Activated CD4-positive, alpha-beta T cell treated with anti-CD3 and anti-CD28 coated beads, Interleukin-2, amount 50 U/mL, for 16 hours (primary cell): ENCODE measurements at regions not wholly inside any gene's neighbourhood (a gene's known extent, or its start where the extent isn't known, plus 50 kb on each side); places are given as distances from the start of the nearest gene placed in this dataset.
"Not testable (repeated sequence)": the region's sequence is repeated elsewhere in the genome, so short reads cannot be mapped to it uniquely, and the experiment has no call there.

Experiments
- DNase-seq: peaks from one replicate; pipeline ENCODE4 v3.0.0-alpha.2; 2020

DNA sequence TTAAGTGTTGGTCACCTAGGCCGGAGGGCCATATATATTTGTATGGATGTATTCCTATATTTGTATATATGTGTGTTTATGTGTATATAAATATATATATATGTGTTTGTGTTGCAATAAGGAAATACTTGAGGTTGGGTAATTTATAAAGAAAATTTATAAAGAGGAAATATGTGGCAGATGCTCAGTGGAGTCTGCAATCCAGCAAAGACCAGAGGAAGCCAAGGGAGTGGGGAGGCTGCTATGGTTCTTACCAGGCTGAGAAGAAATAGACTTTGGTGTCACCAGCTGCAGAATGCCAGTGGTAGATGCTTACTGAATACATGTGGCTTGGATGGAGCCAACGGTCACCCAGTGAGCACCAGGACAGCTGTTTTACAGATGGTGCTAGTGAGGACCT lies 97.4 kb upstream of the ELOVL5 start:
- DNase-seq, result no peak

DNA sequence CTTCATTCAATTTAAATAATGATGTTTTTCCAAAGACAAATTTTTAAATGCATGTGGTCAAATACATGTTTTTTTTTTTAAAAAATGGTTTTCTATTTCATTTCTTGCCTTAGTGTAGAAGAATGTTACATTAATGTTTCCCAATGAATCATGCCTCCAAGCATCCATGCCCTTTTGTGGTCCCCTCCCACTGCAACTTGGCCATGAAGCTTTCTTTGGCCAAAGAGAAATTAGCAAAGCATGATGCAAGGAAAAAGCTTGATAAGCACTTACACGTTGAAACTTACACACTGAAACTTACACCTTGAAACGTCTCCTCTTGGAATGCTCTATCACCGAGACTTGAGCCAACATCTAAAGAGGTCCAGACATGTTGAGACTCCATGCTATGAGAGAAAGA lies 93.0 kb upstream of the ELOVL5 start:
- DNase-seq, result no peak

DNA sequence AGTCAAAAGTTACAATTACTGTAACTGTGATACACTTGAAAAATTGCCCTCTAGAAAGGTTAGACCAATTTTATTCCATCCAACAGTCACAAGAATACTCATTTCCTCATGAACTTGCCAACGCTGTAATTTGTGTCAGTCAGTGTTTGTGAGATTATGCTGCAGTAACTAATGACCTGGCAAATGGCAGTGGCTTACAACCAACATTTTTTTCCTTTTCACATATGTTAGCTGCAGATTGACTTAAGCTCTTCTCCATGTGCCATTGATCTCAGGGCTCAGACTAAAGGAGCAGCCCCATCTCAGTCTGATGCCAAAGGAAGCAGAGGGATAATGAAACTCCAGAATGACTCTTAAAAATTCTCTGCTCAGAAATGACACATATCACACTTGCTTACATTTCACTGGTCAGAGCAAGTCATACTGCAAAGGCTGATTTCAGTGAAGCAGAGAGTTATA lies 92.3 kb upstream of the ELOVL5 start:
- DNase-seq, result peak; percentile 88

DNA sequence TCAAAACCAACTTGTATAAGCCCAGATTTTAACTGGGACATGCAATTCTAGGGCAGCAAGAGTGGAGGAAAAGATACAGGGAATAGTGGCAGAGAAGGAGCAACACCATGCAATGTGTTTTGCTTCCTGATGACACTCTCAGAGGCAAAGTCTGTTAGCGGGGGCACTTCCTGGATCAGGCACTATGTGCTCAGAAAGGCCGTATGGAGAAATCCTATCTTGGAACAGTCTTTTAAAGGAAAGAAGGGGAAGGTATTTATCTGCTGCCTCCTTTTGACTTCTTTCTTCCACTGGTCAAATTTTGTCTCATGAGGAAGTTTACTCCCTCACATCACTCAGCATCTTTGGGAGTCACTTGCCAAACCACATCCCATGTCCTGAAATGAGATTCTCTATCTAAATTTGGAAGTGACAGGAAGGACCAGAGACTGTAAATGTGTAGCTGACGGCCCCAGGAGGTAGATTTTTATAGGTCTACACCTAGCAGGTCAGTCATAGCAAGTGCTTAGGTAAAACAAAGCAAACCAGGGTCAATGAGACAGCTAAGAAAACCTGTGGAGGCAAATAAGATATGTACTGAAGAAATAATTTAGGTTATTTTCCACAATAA lies 91.7 kb upstream of the ELOVL5 start:
- peak; percentile 55 for DNase-seq

DNA sequence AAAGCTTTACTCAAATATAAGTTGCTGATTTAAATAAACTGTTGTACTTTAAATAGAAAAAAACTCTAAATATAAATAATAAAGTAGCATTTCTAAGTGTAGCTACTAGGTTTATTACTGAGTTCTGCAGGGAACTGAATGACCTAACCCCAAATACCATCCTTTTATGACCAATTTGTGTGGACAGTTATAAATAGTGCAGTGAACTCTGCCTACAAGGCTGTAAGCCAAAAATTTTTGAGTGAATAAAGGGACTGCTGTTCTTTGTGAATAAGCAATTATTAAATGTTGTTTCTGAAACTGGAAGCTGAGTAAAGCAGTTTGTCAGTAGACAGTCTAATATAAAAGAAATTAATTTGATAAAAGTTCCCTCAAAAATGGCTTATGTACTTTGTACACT lies 90.8 kb upstream of the ELOVL5 start:
- DNase-seq, result no peak

DNA sequence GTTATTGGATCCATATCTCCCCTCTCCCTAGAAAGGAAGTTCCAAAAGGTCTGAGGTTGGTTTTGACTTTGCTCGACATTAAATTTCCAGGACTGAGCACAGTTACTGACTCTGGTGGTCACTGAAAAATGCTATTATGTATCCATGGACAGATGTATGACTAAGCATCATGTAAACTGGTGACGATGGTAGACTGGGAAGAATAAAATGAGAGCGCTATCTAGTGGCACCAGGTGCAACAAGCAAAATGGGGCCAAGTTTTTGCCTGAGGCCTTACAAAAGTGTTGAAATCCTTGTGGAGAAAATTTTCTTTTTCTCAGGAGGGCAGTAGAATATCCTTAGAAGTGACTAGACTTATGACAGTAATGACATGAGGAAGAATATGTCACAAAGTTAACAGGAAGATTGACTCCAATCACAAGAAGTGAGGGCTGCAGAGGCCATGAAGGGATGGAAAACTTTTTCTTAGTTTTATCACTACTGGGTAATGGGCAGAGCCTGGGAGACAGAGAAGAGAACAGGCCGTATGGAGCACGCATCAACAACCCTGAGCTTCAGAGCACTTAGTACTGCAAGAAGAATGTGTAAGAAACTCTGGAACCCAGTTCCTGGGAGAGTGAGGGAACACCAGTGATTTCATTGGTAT lies 88.9 kb upstream of the ELOVL5 start:
- DNase-seq, result peak; percentile 70

DNA sequence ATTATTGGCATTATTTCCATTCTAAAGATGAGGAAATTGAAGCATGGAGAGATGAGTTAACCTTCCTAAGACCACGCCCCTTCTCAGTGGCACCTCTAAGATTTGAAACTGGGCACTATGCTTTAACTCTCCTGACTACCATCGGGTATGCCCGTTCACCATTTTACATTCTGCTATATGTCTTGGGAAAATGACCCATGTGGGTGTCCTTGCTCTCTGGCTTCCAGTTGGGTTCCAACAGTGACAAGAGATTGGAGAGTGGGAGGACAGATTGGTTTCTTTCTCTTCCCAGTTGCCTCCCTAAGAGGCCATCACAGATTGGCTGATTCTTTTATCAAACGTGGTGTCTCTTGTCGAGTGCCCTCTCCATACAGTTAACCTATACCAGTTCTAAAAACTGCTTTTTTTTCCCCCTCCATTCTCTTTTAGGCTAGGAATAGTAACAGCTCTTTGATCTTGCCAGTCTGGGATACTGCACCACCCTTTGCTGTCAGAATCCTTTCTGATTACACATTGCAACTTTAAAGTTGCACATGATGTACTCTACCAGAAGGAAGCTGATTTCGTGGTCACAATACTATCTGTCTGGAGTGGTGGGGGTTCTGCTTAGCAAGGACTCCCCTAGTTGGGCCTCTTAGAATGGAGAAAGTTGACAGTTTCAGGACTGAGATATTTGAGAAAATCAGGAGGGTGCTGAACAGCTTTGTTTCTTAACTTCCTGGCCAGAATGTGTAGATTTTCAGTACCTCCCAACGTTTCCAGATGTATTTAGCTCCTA lies 88.0 kb upstream of the ELOVL5 start:
- DNase-seq, result no peak

DNA sequence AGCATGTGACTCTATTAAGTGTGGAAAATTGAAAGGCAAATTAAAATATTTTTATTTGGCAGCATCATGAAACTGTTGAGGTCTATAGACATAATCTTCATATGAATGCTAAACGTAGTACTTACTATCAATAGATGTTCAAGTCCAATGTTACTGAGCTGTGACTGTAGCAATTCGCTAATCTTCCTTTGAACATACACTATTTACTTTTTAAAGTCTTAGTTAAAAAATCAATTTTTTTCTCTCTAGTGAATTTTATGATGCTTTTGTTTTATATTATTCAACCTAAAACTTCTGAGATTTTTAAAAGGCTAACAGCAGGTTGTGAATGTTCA lies 85.2 kb upstream of the ELOVL5 start:
- no peak for DNase-seq

DNA sequence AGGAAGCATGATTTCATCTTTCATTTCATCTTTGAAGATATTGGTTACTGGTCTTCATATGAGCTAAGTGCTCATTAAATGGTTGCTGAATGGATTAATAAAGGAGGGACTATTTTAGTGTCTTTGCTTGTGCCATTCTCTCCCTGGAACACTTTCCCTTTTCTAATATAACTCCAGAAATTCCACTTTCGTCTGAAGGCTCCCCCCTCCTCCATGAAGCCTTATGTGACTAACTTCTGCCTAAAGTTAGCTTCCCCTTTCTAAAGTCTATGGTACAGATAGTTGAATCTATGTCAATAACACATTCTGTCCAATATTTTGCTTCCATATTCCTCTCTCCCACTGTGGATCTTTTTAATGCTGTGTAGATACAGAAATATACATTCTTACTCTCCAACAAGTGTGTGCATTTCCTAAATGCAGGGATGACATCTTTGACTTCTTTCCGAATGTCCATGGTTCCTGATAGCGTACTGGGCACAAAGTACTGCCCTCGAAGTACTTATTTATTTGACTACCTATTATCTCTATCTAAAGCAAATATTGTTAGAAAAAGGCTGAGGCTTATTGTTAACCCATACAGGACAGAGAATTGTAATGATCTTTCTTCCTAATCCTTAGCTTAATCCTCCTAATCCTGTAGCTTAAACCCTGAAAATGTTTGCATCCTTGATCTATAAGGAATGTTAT lies 84.7 kb upstream of the ELOVL5 start:
- DNase-seq, result no peak

DNA sequence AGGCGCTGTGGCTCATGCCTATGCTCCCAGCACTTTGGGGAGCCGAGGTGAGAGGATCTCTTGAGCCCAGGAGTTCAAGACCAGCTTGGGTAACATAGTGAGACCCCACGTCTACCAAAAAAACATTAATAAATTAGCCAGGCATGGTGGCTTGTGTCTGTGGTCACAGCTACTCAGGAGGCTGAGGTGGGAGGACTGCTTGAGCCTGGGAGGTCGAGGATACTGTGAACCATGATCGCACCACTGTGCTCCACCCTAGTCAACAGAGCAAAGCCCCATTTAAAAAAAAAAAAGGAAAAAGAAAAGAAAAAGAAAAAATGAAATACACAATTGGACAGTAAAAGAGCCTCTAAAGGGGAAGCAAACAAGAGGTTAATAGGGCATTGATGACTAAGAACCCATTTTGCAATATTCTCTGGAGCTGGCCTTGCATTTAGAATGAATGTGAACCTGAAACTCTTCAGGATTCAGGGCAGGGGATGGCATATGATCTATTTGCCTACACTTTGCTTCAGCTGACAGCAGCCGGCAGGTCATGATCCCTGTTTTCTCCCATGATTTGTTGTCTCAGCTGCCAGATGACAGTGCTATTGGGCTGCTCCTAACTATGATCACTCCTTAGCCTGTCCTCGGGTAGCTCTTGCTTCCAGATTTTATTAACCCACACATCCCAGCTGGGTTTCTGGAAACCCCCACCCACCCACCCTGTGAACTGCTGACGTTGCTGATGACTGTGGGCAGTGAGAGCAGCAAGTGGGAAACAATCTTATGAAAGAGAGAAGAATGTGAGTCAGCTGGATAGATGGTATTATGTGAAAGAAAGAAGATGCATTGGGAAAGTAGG lies 83.8 kb upstream of the ELOVL5 start:
- no peak for DNase-seq

DNA sequence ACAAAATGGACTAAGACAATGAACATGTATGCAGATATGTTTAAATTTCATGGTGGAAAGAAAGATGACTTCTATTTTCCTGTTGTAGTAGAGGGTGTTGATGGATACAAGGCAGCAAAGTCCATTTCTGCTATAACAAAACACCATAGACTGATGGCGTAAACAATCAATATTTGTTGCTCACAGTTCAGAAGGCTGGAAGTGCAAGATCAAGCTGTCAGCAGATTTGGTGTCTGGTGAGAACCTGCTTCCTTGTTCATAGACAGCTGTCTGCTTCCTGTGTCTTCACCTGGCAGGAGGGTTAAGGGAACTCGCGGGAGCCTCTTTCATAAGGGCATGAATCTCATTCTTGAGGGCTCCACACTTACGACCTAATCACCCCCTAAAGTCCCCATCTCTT lies 83.0 kb upstream of the ELOVL5 start:
- no peak for DNase-seq

DNA sequence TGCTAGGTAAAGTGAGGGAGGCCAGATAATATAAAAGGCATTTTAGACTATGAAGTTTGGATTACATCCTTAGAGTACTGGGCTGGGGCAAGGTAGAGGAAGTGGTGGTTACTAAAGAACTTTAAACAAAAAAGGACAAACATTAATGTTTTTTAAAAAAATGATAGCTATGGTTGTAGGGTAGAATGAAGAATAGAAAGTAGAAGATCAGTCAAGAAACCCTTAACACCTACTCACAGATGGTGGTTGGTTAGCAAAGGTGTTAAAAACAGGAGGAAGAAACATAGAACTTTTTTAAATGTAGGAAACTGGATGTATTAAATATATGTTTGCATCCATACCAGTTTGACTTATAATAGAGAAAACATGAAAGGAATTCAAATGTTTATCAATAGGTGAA lies 80.7 kb upstream of the ELOVL5 start:
- no peak for DNase-seq

DNA sequence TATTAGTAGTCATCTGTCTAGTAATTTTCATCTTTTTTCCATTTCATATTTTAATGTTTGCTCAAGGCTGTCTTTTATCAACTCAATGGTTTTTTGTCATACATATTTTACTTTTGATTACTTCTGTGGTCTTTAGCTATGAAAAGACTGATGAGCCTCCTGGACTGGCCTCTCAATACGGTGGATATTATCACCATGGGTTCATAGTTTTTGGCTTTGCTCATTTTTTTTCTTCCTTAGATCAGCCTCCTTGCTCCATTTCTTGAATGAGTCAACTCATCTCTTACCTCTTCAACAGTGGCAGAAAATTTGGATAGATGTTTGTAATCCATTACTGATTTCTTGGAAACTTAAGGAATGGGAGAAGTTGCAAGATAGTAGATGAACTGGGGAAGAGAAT lies 80.1 kb upstream of the ELOVL5 start:
- no peak for DNase-seq

DNA sequence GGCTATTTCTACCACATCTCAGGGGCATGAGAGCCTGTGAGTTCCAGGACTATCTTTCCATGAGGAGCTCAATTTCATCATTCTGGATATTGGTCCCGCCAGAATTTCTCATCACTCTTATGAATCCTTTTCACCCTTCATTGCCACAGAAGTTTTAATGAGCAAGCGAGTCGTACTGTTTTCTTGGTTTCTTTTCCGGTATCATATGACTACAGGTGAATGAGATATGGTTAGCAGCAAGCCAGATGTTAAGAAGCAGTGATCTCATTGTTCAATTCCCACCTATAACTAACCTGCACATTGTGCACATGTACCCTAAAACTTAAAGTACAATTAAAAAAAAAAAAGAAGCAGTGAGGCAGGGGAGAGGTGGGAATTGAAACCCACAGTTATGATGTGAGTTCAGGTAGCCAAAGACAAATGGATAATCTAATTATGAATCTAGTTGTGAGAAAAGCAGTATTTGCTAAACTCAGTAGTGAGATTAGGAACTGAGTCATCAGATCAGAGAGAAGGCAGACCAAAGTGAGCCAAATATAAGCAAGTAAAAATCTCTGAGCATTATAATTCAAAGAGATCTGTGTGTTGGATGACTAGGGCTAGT lies 78.0 kb upstream of the ELOVL5 start:
- peak; percentile 83 for DNase-seq

DNA sequence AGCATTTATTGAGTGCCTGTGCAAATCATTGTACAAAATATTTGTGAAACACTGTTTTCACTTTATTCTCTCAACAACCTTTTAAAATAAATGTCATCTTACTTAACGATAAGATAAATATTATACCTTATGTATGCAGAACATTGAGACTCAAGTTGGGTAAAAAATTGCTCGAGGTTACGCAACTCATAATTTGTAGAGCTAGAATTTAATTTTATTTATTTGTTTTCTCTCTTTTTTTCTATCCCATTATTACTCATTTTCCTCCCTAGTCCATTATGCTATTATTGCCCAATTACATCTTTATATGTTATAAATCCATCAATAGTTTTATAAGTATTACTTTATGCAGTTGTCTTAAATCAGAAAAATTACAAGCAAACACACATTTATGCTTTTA lies 77.4 kb upstream of the ELOVL5 start:
- no peak for DNase-seq

DNA sequence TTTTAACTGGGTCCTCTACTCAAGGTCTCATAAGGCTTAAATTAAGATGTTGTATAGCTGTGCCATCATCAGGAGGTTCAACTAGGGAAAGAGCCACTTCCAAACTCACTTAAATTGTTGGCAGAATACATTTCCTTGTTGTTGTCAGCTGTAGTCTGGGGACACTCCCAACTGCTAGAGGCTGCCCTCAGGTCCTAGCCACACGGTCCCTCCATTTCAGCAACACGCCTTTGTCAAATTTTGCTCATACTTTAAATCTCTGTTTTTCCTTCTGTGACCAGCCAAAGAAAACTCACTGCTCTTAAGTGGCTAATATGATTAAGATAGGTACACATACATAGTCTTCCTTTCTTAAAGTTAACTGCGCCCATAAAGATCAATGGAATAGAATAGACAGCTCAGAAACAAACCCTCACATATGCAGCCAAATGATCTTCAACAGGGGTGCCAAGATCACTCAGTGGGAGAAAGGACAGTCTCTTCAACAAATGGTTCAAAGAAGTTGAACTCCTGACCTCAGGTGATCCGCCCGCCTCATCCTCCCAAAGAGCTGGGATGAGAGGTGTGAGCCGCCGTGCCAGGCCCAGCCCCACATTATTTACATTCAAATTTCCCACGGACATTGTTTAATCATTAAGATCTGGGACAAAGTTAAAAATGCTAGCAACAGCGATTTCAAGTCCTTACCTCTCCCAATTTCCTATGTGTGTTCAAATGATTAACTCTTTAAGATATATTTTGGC lies 76.4 kb upstream of the ELOVL5 start:
- no peak for DNase-seq

DNA sequence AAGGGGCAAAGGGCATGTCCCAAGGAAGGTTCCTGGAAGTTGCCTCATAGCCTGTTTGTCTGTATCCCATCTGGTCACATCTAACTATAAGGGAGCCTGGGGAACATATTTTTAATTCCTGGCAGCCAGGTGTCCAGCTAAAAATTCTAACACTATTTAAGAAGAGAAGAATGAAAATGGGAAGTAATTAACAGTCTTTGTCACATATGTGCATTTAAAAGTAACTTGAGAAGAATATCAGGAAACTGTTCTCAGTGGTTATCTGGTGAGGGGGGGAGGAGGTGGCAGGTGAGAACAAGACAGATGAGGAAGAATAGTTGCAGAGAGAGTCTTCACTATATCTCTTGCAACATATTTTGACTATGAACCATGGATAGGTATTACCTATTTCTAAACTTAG lies 75.5 kb upstream of the ELOVL5 start:
- no peak for DNase-seq

DNA sequence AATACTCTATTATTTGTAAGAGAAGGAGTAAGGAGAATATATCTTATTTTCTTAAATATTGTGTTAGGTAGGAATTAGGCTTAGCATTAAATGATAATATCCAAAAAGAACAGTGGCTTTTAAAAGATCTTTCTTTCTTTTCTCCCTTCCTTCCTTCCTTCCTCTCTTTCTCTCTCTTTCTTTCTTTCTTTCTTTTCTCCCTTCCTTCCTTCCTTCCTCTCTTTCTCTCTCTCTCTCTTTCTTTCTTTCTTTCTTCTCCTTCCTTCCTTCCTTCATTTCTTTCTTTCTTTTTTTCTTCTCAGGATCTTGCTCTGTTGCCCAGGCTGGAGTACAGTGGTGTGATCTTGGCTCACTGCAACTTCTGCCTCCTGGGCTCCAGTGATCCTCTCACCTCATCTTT lies 74.8 kb upstream of the ELOVL5 start:
- DNase-seq, result not testable (repeated sequence)

DNA sequence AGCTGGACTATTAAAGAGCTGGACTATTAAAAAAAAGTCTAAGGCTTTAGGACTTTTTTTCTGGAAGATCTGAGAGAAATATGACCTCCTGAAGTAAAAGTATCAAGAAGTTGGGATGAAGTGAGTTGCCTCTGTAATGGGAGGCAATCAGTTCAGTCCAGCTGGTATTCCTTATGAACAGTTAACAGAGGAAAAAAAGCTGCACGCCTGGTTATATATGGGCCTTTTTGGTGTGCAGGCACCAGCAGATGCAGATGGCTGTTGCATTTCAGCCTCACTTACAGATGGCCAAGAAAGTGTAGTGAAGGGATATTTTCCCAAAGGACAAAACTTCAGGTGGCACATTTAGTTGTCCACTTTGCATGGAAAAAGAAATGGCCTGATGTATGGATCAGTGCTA lies 70.3 kb upstream of the ELOVL5 start:
- no peak for DNase-seq

DNA sequence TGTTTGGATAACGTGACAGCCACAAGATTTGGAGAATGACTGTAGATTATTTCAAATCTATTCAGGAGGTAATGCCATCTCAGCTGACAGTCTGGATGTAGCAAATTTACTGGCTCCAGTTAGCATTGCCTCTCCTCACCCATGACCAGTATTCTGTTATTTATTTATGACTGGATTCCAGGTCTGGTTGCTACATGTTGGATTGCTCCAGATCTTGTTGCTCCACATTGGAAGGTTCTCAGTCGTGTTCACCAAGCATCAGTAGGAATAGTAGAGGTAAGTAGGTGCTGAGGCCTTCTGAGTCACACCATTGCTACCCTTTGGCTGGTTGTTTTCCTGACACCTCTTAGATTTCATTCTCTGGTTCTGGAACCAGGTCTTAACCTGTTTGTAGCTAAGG lies 69.5 kb upstream of the ELOVL5 start:
- DNase-seq, result no peak

DNA sequence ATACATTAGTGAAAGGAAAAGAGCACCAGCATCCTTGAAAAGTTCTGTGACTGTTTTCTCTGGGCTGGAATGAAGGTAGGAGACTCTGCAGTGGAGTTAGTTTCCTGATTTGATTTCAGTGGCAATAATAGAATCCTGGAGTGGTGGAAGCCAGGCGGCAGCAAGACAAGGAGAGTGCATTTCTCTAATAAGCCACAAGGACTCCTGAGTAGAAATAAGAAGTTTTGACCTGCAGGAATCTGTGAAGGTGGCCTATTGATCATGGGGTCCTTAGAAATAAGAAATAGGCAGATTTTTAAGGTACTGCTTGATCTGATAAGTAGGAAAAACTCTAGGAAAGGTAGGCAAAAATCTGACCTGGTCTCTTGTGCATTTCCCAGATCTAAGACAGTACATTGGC lies 68.4 kb upstream of the ELOVL5 start:
- no peak for DNase-seq

DNA sequence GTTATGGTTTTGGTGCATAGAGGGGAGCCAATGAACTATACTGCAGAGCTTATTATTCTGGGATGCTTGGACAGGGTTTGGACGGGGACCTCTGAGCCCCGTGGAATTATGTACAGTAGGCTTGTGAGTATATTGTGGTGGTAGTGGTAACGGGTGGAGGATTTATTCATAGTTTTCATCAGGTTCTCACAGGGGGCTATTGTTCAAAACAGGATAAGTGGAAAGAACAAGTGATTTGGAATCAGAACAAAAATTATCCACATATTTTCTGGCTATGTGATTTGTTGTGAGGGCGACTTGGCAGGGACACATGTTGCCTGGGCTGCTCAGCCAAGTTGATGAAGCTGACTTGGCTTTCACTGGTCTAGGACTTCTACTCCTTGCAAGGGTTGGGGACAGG lies 64.6 kb upstream of the ELOVL5 start:
- no peak for DNase-seq
